AG09309 (cell line): ENCODE measurements at regions not wholly inside any gene's neighbourhood (a gene's known extent, or its start where the extent isn't known, plus 50 kb on each side); places are given as distances from the start of the nearest gene placed in this dataset.

Experiments used
- DNase-seq: peaks from one replicate; pipeline ENCODE4 v3.0.0-alpha.2; 2010; ENCODE audit warnings: low read depth
- H3K4me3 ChIP-seq: 2 replicates; pipeline ENCODE4 v1.5.1; 2011; ENCODE audit warnings: mild to moderate bottlenecking, low read depth, low read length, moderate library complexity; ENCODE audit not compliant: control insufficient read depth
- CTCF ChIP-seq: IDR thresholded peaks from 2 replicates; pipeline ENCODE4 v1.5.1; 2011; ENCODE audit warnings: mild to moderate bottlenecking, low read depth, low read length, inconsistent platforms; ENCODE audit not compliant: insufficient read depth, control insufficient read depth; ENCODE audit errors: missing control alignments

GRCh38 chr14:48693793-48694192 is 892.4 kb downstream of the RPS29 start:
- DNase-seq: no peak
- no peak overlapping the region for H3K4me3 ChIP-seq
- no peak for TF ChIP-seq CTCF

GRCh38 chr14:48690349-48690748 is 895.8 kb downstream of the RPS29 start:
- no peak overlapping the region for H3K4me3 ChIP-seq
- no peak for DNase-seq
- TF ChIP-seq CTCF: no peak

GRCh38 chr14:48686650-48687049 is 899.5 kb downstream of the RPS29 start:
- no peak for TF ChIP-seq CTCF
- no peak overlapping the region for H3K4me3 ChIP-seq
- no peak for DNase-seq

- no peak for DNase-seq
Observed at GRCh38 chr14:48672506-48672905, 913.7 kb downstream of the RPS29 start.

GRCh38 chr14:48670939-48671338 is 915.2 kb downstream of the RPS29 start:
- no peak overlapping the region for H3K4me3 ChIP-seq
- no peak for DNase-seq
- TF ChIP-seq CTCF: no peak

More at GRCh38 chr14:48672506-48672905, 913.7 kb downstream of the RPS29 start:
- no peak overlapping the region for H3K4me3 ChIP-seq
- no peak for TF ChIP-seq CTCF

GRCh38 chr14:48665077-48665784 is 920.9 kb downstream of the RPS29 start:
- TF ChIP-seq CTCF: no peak
- DNase-seq: no peak
- H3K4me3 ChIP-seq: no peak overlapping the region

- H3K4me3 ChIP-seq: no peak overlapping the region
- TF ChIP-seq CTCF: no peak
- DNase-seq: no peak
Observed at GRCh38 chr14:48643241-48643640, 942.9 kb downstream of the RPS29 start.
